MM.1S (cell line): ENCODE measurements at regions not wholly inside any gene's neighbourhood (a gene's known extent, or its start where the extent isn't known, plus 50 kb on each side); places are given as distances from the start of the nearest gene placed in this dataset.
A peak's percentile ranks its signal among the peaks of the same experiment; 100 is the strongest.

ENCODE experiments used
- DNase-seq: peaks from one replicate; pipeline ENCODE4 v3.0.0-alpha.2; 2015
- H2AFZ ChIP-seq: fragments of 300-600 bp; sonication (generic); 2 replicates; pipeline ENCODE4 v1.6.0; 2016; ENCODE audit warnings: antibody characterized with exemption, low read length
- H3F3A ChIP-seq: fragments of 300-600 bp; sonication (generic); 2 replicates; pipeline ENCODE4 v1.6.1; 2016; ENCODE audit warnings: mild to moderate bottlenecking, antibody characterized with exemption, low read length, moderate library complexity, mixed read lengths; ENCODE audit not compliant: insufficient read depth
- H3K27ac ChIP-seq: fragments of 300-600 bp; sonication (generic); 2 replicates; pipeline ENCODE4 v1.5.1; 2016; ENCODE audit warnings: mild to moderate bottlenecking, low read length
- H3K27me3 ChIP-seq: fragments of 300-600 bp; sonication (generic); replicated peaks from 2 replicates; pipeline ENCODE4 v1.6.0; 2016; ENCODE audit warnings: low read length; ENCODE audit not compliant: insufficient read depth
- H3K36me3 ChIP-seq: fragments of 300-600 bp; sonication (generic); replicated peaks from 2 replicates; pipeline ENCODE4 v1.6.1; 2016; ENCODE audit warnings: mild to moderate bottlenecking, low read length, mixed read lengths; ENCODE audit not compliant: insufficient read depth
- H3K4me1 ChIP-seq: fragments of 300-600 bp; sonication (generic); 2 replicates; pipeline ENCODE4 v1.6.1; 2016; ENCODE audit warnings: low read length, mixed read lengths
- H3K4me2 ChIP-seq: fragments of 300-600 bp; sonication (generic); 2 replicates; pipeline ENCODE4 v1.6.0; 2016; ENCODE audit warnings: low read depth, low read length
- H3K4me3 ChIP-seq: fragments of 300-600 bp; sonication (generic); 2 replicates; pipeline ENCODE4 v1.5.1; 2016; ENCODE audit warnings: low read length, mixed read lengths
- H3K79me2 ChIP-seq: fragments of 300-600 bp; sonication (generic); 2 replicates; pipeline ENCODE4 v1.6.1; 2016; ENCODE audit warnings: mixed run types, low read length, mixed read lengths
- H3K9ac ChIP-seq: fragments of 300-600 bp; sonication (generic); 2 replicates; pipeline ENCODE4 v1.6.1; 2016; ENCODE audit warnings: low read length, mixed read lengths
- H3K9me2 ChIP-seq: fragments of 300-600 bp; sonication (generic); replicated peaks from 2 replicates; pipeline ENCODE4 v1.6.1; 2016; ENCODE audit warnings: mild to moderate bottlenecking, low read length, mixed read lengths; ENCODE audit not compliant: insufficient read depth
- H3K9me3 ChIP-seq: fragments of 300-600 bp; sonication (generic); replicated peaks from 2 replicates; pipeline ENCODE4 v1.6.1; 2016; ENCODE audit warnings: mild to moderate bottlenecking, low read length, mixed read lengths; ENCODE audit not compliant: insufficient read depth
- H4K20me1 ChIP-seq: fragments of 300-600 bp; sonication (generic); 2 replicates; pipeline ENCODE4 v1.6.1; 2016; ENCODE audit warnings: mild to moderate bottlenecking, low read length, moderate library complexity, mixed read lengths; ENCODE audit not compliant: insufficient read depth
- EZH2 ChIP-seq: fragments of 300-600 bp; sonication (generic); optimal IDR thresholded peaks from 2 replicates; pipeline ENCODE3; 2017; ENCODE audit warnings: low read depth, mild to moderate bottlenecking, antibody characterized with exemption, low read length, mixed read lengths
- EZH2phosphoT487 ChIP-seq: fragments of 300-600 bp; sonication (generic); IDR thresholded peaks from 2 replicates; pipeline ENCODE4 v1.6.1; 2018; ENCODE audit warnings: antibody characterized with exemption, low read length
- TF ChIP-seq, protein P1 (sequence below): fragments of 300-600 bp; sonication (generic); IDR thresholded peaks from 2 replicates; pipeline ENCODE4 v1.5.1; 2016; ENCODE audit warnings: antibody characterized with exemption, low read length, mixed read lengths

DNA sequence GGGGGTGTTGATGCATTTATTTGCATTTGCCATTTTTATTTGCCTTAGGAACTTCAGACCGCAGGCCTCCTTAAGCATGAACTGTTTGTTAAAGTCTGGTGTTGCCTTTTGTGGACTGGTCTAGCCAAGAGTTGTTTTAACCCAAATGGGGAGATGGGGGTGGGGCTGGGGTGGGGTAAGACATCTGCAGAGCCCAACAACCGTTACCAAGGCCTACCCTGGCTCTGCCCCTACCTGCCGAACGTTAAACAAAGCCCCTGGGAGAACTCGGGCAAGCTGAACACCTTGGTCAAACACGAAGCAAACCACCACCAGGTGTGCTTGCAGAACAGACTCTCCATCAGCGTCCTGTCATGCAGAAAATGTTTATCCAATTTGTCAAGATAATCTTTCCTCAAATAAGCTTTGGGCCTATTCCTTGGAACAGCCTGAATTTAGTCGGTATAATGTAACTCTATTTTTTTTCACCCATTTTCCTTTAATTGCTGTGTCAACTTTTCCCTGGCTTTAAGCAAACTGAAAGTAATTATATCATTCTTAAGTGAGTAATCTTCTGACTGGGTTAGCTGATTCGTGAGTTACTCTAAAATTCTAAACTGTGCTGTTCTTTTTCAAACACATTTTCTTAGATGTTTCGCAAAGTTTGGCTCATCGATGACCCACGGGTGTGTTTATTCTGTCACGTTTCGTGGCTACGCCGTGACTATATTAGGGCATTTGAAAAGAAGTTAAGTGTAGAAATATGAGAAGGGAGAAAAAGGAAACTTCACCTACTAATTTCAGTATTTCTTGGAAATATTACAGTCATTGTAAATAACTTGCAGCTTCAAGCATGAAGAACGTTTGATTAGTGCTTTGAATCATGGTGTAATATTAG is 127.6 kb downstream of the SOX2 start:
- no peaks in the 10 kb centered on the region for H4K20me1 ChIP-seq
- no peaks in the 10 kb centered on the region for H3K27me3 ChIP-seq
- H3K27ac ChIP-seq = peak overlapping the region; percentile 71
- H3K79me2 ChIP-seq = no peaks in the 10 kb centered on the region
- peaks cover 16% of the 10 kb centered on the region for H3K4me1 ChIP-seq
- H3K9ac ChIP-seq = peak overlapping the region; percentile 47
- DNase-seq = peak; percentile 58
- peak overlapping the region; percentile 49 for H3K4me3 ChIP-seq
- H2AFZ ChIP-seq = peak overlapping the region; percentile 61
- H3K4me2 ChIP-seq = peak overlapping the region; percentile 76
- H3F3A ChIP-seq = peaks cover 14% of the 10 kb centered on the region
- H3K9me3 ChIP-seq = no peaks in the 10 kb centered on the region
- no peaks in the 10 kb centered on the region for H3K9me2 ChIP-seq
- H3K36me3 ChIP-seq = no peaks in the 10 kb centered on the region
- TF ChIP-seq, protein P1, sequence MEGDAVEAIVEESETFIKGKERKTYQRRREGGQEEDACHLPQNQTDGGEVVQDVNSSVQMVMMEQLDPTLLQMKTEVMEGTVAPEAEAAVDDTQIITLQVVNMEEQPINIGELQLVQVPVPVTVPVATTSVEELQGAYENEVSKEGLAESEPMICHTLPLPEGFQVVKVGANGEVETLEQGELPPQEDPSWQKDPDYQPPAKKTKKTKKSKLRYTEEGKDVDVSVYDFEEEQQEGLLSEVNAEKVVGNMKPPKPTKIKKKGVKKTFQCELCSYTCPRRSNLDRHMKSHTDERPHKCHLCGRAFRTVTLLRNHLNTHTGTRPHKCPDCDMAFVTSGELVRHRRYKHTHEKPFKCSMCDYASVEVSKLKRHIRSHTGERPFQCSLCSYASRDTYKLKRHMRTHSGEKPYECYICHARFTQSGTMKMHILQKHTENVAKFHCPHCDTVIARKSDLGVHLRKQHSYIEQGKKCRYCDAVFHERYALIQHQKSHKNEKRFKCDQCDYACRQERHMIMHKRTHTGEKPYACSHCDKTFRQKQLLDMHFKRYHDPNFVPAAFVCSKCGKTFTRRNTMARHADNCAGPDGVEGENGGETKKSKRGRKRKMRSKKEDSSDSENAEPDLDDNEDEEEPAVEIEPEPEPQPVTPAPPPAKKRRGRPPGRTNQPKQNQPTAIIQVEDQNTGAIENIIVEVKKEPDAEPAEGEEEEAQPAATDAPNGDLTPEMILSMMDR = peak; percentile 19; the same call in 1 of the 2 replicates
- TF ChIP-seq EZH2 = no peak

DNA sequence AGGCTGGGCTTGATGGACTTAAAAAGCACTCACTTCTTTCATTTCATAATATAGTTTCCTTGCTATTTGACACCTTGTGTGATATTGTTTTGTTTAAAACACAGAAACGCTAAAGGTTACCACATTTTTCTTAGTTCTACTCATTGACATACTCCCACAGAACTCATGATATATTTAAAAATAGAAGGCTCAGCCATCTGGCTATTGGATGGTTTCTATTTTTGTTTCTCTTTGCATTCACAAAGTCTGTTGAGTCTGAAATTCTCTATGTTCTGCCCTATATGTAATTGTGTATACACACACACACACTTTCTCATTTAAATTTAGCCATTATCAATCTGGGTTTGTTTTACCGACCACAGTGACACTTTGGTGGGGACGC is 128.2 kb downstream of the SOX2 start:
- Histone ChIP-seq H3K27ac (peak overlapping the region; percentile 71), H3F3A (peaks cover 14% of the 10 kb centered on the region), H3K9me3 (no peaks in the 10 kb centered on the region), H3K27me3 (no peaks in the 10 kb centered on the region), H3K79me2 (no peaks in the 10 kb centered on the region), H3K4me1 (peaks cover 16% of the 10 kb centered on the region), H3K9me2 (no peaks in the 10 kb centered on the region), H3K4me2 (peak overlapping the region; percentile 76), H4K20me1 (no peaks in the 10 kb centered on the region), H3K36me3 (no peaks in the 10 kb centered on the region), H3K4me3 (peak overlapping the region; percentile 49), H2AFZ (peak overlapping the region; percentile 61), H3K9ac (peak overlapping the region; percentile 47)
- TF ChIP-seq, protein P1 = no peak
- TF ChIP-seq EZH2phosphoT487 (no peak), EZH2 (no peak)
- DNase-seq = peak; percentile 65

DNA sequence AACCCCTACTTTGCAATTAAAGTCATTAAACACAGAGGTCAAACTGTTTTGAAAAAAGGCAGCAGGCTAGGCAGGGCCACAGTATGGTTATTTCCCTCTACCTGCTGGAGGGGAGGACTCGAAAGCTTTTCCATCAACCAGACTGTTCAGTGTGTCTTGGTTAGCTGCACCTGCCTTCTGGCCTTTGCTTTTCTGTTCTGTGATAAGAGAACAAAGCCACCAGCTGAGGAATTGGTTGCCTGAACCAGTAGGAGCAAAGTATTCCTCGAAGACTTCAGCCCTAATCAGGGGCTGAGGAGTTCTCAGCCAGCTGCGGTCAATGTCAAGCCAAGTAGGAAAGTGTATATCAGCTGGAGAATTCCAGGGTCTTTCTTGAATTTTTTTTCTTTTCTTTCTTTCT is 132.5 kb downstream of the SOX2 start:
- Histone ChIP-seq H3K36me3 (no peaks in the 10 kb centered on the region), H3K79me2 (no peaks in the 10 kb centered on the region), H3K9ac (no peak overlapping the region), H3K9me2 (no peaks in the 10 kb centered on the region), H3F3A (peaks cover 11% of the 10 kb centered on the region), H3K9me3 (no peaks in the 10 kb centered on the region), H3K4me3 (no peak overlapping the region), H3K27ac (no peak overlapping the region), H3K4me1 (peaks cover 8% of the 10 kb centered on the region), H3K4me2 (no peak overlapping the region), H3K27me3 (no peaks in the 10 kb centered on the region), H2AFZ (no peak overlapping the region), H4K20me1 (no peaks in the 10 kb centered on the region)
- no peak for DNase-seq
- TF ChIP-seq EZH2 = no peak
- no peak for TF ChIP-seq EZH2phosphoT487
- TF ChIP-seq, protein P1 = no peak
